GM19452 (cell line): ENCODE measurements at regions not wholly inside any gene's neighbourhood (a gene's known extent, or its start where the extent isn't known, plus 50 kb on each side); places are given as distances from the start of the nearest gene placed in this dataset.

Experiments used
- ATAC-seq: cut with Tn5 transposase; IDR thresholded peaks from one replicate; pipeline ENCODE4 v1.9.1; 2021; ENCODE audit not compliant: unreplicated experiment

- no peak for ATAC-seq
These were observed 219.3 kb upstream of the CTNNB1 start for GRCh38 chr3:40979962-40980361.

DNA sequence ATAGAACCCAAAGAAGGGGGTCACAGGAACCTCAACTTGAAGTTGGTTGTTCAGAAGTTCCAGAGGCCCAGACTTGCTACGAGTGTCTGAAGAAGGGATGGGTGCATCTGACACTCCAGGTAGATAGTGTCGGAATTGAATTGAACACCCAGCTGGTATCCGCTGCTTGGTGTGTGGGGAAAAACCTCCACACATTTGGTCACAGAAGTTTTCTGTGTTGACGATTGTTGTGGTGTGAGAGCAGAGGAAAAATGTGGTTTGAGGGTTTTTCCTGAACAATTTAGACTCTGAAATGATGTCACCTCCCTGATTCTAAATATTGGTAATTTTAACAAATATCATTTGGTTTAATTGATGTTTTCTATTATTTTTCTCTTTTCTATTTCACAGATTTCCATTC, 218.8 kb upstream of the CTNNB1 start:
- no peak for ATAC-seq

GRCh38 chr3:40985195-40985594, 214.1 kb upstream of the CTNNB1 start:
- no peak for ATAC-seq

GRCh38 chr3:40988468-40988867, 210.8 kb upstream of the CTNNB1 start:
- ATAC-seq = no peak

DNA sequence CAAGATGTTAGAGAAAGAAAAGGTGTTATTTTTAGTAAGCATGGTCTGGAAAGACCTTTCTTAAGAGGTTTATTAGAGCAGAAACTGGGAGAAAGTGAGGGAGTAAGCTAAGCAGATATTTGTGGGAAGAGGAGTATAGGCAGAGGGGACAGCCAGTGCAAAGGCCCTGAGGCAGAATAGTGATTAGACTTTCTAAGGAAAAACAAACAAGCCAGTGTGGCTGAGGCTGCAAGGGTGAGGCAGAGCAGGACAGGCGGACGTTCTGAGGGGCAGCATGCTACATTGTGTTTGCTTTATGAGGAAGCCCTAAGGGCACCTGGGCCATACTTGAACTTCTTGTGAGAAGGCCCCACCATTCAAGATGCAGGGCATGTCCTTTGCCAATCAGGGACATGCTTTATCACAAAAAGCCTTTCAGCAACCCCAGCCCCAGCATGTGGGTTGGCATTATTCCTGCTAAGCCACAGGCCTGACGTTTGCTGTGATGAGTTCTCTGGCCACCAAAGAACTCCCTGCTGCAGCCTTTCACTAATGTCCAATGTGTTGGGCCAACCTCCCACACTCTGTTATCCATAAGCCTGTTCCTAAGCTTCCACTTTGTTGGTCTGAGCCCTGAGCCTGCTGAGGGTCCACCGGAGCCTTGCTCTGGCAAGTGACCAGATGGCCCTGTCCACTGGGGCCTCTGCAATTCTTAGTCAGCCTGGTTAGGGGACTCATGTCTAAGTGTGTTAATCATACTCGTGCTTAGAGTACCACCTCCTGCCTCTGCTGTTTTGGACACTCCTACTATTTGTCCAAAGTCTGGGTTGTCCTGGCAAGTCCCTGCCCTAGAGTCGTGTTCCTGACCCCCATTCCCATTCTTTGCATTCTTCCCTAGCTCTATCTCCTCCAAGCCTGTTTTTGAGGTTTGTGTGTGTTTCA, 209.9 kb upstream of the CTNNB1 start:
- ATAC-seq = no peak

- no peak for ATAC-seq
These were observed 209.2 kb upstream of the CTNNB1 start for GRCh38 chr3:40990062-40990456.

GRCh38 chr3:40992023-40992422, 207.3 kb upstream of the CTNNB1 start:
- no peak for ATAC-seq

DNA sequence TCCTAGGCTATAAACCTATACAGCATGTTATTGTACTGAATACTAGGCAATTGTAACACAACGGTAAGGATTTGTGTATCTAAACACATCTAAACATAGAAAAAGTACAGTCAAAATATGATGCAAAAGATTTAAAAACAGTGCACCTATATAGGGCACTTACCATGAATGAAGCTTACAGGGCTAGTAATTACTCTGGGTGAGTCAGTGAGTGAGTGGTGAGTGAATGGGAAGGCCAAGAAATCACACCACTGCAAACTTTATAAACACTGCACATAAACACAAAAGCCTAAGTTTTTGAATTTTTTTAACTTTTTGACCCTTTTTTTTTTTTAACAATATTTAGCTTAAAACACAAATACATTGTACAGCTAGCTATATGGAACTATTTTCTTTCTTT, 204.7 kb upstream of the CTNNB1 start:
- ATAC-seq = no peak

DNA sequence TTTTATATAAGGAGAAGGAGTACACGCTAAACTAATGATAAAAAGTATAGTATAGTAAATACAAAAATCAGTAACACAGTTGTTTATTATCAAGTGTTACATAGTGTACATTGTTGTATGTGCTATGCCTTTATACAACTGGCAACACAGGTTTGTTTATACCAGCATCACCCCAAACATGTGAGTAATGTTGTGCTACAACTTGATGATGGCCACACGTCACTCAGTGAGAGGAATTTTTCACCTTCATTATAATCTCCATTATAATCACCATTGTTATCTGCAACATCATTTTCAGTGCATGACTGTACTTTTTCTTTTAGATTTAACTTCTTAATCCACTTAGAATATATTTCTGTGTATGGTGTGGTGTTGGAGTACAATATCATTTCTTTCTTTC, 204.0 kb upstream of the CTNNB1 start:
- no peak for ATAC-seq

DNA sequence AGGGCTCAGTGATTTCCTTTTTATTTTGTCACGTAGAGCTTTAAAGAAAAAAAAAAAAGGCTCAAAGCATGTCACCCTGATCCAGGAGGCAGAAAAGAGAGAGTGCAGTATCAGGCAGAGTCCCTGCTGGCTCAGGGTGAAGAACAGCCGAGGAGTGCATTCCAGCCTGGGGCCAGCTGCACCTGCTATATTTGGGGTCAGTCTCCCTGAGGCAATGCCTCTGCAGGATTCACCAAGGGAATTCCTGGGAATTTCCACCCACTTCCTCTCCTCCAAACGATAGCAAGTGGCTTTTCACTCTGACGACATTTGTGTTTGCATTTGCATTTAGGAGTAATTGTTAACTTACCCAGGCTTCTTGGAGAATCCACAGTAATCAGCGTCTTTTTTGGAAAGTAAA, 202.9 kb upstream of the CTNNB1 start:
- no peak for ATAC-seq

GRCh38 chr3:40996827-40997710, 202.2 kb upstream of the CTNNB1 start:
- ATAC-seq = no peak

DNA sequence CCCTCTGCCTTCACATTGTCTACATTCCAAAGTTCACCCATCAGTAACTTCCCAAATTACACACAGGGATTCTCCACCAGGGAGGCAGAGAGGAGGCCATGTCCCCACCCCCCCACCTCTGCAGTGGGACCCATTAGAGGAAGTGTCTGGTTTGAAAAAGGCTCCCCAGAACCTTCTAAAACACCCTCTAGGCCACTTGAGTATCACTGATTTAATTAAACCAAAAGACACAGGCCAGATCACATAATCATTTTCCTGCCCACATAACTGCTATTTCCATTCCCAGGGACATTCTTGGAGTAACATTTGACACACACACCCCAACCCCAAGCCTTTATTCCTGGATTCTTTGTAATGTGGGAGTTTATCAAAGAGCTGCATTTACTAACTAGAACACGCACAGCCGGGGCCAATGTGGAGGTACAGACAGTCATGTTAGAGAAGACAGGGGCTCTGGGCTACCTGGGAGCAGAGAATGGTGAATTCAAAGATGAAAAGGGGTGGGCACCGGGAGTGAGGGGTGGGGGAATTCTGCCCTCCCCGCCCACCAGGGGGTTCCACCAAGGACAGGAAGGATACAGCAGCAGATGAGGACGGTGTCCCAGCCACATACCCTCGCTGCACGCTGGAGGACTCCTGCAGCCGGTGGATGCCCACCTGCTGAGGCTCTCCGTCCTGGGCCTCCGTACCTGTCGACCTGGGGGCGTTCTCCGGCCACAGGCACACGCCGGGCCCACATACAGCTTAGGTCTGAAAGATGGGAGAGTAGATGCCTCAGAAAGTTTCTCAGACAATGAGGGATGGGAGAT, 201.4 kb upstream of the CTNNB1 start:
- ATAC-seq = no peak

- no peak for ATAC-seq
These were observed 199.6 kb upstream of the CTNNB1 start for GRCh38 chr3:40999682-41000081.

DNA sequence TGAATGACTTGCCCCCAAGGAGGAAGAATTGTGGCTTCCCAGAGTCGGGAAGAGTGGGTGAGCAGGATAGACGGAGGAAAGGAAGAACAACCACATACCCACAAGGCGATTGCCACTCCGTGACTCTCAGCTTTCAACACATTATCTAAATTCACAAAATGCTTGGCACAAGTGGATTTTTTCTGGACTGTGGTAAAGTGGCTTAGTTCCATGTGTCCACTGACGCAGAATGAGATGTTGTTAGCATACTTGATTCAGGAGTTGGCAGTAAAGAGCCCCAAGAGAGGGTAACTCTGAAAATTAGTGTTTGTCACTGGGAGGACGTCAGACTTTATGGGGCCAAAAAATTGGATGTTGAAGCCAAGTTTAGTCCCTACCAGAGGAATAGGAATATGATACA, 198.8 kb upstream of the CTNNB1 start:
- ATAC-seq = no peak

DNA sequence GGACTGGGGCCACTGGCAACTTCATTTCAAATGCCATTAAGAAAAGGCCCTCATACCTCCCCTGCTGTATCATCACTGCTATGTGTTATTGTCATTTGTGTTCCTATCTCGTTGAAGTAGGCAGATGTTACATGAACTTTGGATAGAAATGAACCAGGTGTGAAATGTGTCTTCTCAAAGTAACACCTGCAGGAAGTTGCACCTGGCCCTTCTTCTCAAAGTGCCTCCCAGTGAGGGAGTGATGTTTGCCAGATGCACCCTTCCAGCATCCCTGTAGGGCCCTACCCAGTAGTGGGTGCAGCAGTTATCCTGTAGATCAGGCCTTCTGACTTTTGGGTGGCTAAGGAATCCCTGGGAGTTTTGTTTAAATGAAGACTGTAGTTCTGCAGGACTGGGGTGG, 197.7 kb upstream of the CTNNB1 start:
- no peak for ATAC-seq

DNA sequence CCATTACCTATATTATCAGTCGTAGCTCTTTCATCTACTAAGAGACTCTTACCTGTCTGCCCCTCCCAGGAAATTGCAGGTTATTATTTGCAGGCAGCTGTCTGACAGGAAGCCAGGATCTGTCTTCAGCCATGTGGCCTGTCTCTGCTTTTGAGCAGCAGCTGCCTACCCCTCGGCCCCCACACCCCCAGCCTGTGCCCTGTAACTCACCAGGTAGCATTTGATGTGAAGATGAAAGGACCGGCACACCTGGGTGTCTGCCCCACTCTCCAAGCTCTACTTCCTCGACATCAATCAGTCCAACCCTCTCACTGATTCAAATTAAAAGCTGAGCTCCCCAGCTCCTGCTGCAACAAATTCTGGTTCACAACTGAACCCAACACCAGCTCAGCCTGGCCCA, 197.2 kb upstream of the CTNNB1 start:
- no peak for ATAC-seq

DNA sequence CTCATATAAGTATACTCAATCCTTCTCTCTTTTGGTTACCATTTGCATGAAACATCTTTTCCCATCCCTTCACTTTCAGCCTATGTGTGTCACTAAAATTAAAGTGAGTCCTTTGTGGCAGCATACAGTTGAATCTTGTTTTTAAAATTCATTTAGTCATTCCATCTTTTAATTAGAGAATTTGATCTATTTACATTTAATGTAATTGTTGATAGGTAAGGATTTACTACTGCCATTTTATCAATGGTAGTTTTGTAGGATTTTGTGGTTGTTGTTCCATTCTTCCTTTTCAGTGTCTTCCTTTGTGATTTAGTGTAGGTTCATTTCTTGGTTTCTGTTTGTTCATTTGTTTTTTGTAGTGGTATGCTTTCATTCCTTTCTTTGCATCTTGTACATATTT, 191.9 kb upstream of the CTNNB1 start:
- ATAC-seq = no peak

DNA sequence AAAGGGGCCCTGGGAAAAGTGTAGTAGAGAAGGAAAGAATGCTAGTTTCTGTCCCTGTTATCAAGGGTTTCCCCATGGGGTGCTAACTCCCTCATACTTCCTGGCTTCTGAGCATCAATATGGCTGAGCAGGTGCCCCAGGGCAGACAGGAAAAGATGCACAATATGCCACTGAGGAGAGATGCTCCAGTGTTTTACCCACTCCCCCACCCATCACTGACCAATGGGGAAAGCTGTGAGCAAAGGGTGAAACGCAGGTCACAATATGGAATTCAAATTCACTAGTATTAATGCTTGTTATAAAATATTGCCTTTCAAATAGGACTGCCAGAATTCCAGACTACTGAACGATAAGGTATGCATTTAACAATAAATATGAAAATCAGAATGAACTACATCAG, 187.5 kb upstream of the CTNNB1 start:
- ATAC-seq = no peak

DNA sequence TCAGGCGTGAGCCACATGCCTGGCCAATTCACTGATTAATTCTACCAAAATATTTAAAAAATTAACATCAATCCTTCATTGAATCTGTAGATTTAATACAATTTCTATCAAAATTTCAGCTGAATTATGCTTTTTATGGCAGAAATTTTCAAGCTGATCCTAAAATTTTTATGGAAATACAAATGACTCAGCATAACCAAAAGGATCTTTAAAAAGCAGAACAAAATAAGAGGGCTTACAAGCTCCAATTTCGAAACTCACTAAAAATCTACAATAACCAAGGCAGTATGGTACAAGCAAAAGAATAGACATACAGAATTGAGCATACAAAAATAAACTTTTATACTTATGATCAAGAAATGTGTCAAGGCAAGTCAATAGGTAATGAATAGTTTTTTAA, 180.4 kb upstream of the CTNNB1 start:
- no peak for ATAC-seq

DNA sequence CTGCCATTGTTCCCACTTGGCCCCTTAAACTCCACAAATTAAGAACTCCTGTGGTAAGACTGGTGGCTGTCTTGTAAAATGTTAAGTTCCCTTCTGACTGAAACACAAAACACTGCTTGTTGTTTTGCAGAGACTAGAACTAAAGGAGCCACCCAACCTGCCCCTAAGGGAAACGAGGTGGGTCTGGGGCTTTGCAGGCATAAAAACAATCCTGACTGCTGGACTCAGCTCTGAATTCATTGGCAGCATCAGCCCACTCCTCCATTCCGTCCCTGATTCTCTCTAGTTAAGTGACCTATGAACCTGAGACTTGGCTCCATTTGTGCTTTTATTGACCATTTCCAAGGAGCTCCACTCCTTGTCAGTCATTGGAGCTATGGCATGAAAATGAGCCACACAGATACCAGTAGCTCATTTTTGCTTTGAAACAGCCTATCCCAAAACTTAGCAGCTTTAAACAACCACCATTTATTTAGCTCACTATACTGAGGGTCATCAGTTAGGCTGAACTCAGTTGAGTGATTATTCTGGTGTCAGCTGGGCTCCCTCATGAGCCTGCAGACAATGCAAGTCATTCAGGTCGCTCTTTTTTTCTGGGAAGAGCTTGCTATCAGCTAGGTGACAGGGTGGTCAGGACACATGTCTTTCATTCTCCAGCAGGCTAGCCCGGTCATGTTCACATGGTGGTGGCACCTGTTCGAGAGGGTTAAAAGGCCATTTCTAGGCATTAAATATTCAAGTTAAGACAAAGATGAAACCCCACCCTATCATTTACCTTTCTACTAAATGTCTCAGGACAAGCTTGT, 175.1 kb upstream of the CTNNB1 start:
- no peak for ATAC-seq
